ENCODE measurements at regions not wholly inside any gene's neighbourhood (a gene's known extent, or its start where the extent isn't known, plus 50 kb on each side); places are given as distances from the start of the nearest gene placed in this dataset.
"Not testable (repeated sequence)": the region's sequence is repeated elsewhere in the genome, so short reads cannot be mapped to it uniquely, and the experiment has no call there.

GRCh38 chr5:11392-11791 is 80.6 kb upstream of the PLEKHG4B start:
- not testable (repeated sequence) for H3K27me3 ChIP-seq (ENCODE audit: control insufficient read depth, insufficient read depth, low read length); H3K4me3 ChIP-seq (ENCODE audit: low read depth, low read length); DNase-seq (ENCODE audit: low read depth); H3K36me3 ChIP-seq (ENCODE audit: control insufficient read depth, insufficient read depth, low read length)

DNA sequence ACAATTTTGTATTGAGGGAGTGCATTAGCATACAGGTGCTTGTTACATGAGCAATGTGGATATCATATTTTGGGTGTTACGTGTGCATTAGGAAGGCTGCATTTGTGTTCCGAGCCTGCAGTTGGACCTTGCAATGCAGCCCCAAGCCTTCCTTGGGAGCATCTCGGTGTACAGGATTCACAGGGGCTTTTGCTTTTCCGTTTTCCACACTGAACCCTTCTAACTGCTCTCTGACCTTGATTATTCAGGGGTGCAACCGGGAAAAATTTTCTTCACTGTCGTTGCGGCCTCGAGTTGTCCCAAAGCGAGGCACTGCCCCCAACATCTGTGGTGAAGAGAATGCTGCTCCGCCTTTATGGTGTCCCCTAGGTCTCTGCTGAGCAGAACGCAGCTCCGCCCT is 80.1 kb upstream of the PLEKHG4B start:
- H3K27me3 ChIP-seq (ENCODE audit: control insufficient read depth, insufficient read depth, low read length): no peaks in the 10 kb centered on the region
- H3K36me3 ChIP-seq (ENCODE audit: control insufficient read depth, insufficient read depth, low read length): no peaks in the 10 kb centered on the region
- no peak overlapping the region for H3K4me3 ChIP-seq (ENCODE audit: low read depth, low read length)
- TF ChIP-seq CTCF (IDR thresholded peaks at IDR 0.05; ENCODE audit: insufficient read depth, low read length, poor library complexity, severe bottlenecking): no peak
- no peak for DNase-seq (ENCODE audit: low read depth)

DNA sequence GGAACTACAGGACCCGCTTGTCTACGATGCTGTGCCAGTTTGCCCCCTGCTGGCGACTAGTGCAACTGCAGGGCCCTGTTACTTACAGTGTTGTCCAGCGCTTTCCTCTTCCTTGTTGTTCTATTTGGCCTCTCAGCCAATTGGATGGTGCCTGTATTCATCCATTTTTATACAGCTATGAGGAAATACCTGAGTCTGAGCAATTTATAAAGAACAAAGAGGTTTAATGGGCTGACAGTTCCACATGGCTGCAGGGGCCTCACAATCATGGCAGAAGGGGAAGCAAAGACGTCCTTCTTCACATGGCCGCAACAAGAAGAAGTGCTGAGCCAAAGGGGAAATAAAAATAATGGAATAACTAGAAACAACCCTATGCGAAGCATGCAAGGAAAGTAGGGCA is 78.7 kb upstream of the PLEKHG4B start:
- H3K4me3 ChIP-seq (ENCODE audit: low read depth, low read length): no peak overlapping the region
- H3K36me3 ChIP-seq (ENCODE audit: control insufficient read depth, insufficient read depth, low read length): no peaks in the 10 kb centered on the region
- TF ChIP-seq CTCF (IDR thresholded peaks at IDR 0.05; ENCODE audit: insufficient read depth, low read length, poor library complexity, severe bottlenecking): no peak
- DNase-seq (ENCODE audit: low read depth): no peak
- no peaks in the 10 kb centered on the region for H3K27me3 ChIP-seq (ENCODE audit: control insufficient read depth, insufficient read depth, low read length)

DNA sequence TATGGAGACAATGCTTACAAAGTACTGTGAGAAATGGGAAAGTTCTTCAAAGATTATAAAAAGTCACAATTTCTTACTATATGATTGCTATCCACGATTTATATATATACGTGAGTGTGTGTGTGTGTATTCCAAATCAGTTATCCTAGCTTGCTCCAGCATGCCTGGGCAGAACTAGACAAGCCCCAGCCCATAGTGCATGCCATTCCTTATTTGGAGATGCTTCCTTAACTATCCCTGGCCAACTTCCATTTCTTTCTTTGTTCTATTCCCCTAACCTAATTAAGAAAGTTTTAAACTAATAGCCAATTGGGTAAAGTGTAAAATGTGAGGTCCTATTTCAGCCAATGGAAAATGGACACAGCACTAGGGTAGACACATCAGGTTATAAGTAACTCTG is 77.3 kb upstream of the PLEKHG4B start:
- H3K4me3 ChIP-seq (ENCODE audit: low read depth, low read length); H3K36me3 ChIP-seq (ENCODE audit: control insufficient read depth, insufficient read depth, low read length); H3K27me3 ChIP-seq (ENCODE audit: control insufficient read depth, insufficient read depth, low read length); DNase-seq (ENCODE audit: low read depth): not testable (repeated sequence)

DNA sequence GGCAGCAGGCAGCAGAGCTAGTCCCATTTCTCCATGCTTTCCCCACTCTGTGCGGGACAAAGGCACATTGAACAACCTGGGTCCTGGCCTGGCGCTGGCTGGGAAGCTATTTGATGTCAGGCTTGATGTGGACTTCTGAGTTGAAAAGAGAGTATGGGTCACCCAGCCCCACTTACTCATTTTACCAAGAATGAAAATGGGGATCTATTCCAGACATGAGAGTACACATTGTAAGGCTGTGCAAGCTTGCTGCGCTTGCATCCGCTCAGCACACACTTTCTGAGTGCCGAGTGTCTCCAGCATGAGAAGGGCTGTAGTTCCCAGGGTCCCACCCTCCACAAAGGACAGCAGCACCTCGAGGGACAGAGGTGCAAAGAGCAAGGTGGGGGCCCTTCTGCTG is 71.7 kb upstream of the PLEKHG4B start:
- H3K4me3 ChIP-seq (ENCODE audit: low read depth, low read length); H3K36me3 ChIP-seq (ENCODE audit: control insufficient read depth, insufficient read depth, low read length); H3K27me3 ChIP-seq (ENCODE audit: control insufficient read depth, insufficient read depth, low read length); DNase-seq (ENCODE audit: low read depth): not testable (repeated sequence)

DNA sequence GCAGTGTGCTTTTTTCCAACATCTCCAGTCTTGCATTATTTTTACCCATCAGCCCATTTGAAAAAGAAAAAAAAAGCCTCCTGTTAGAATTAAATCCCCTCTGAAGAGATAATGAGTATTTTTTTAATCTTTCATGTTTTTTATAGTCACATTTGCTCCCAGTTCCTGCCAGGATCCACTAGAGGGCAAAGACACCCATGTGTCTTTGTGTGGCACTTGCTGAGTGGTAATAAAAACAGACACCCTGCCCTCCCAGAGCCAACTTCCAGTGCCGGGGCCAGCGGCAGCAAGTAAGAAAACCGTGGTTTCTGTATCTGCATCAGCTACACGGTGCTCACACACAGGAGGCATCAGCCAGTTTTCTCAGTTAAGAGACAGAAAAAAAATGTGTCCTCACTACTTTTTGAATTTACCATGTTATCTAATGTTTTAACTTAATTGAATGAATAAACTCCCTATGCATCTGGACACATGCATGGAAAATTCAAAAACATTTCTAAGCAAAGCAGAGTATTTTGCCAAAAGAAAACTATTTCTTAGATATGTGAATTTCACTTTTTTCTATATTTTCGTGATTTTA is 70.2 kb upstream of the PLEKHG4B start:
- no peak for DNase-seq (ENCODE audit: low read depth)
- H3K4me3 ChIP-seq (ENCODE audit: low read depth, low read length): no peak overlapping the region
- H3K36me3 ChIP-seq (ENCODE audit: control insufficient read depth, insufficient read depth, low read length): no peaks in the 10 kb centered on the region
- H3K27me3 ChIP-seq (ENCODE audit: control insufficient read depth, insufficient read depth, low read length): no peaks in the 10 kb centered on the region
- peak; percentile 55 for TF ChIP-seq CTCF (IDR thresholded peaks at IDR 0.05; ENCODE audit: insufficient read depth, low read length, poor library complexity, severe bottlenecking)

DNA sequence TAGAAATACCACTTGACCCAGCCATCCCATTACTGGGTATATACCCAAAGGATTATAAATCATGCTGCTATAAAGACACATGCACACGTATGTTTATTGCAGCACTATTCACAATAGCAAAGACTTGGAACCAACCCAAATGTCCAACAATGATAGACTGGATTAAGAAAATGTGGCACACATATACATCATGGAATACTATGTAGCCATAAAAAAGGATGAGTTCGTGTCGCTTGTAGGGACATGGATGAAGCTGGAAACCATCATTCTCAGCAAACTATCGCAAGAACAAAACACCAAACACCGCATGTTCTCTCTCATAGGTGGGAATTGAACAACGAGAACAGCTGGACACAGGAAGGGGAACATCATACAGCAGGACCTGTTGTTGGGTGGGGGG is 68.1 kb upstream of the PLEKHG4B start:
- DNase-seq (ENCODE audit: low read depth); H3K27me3 ChIP-seq (ENCODE audit: control insufficient read depth, insufficient read depth, low read length); H3K4me3 ChIP-seq (ENCODE audit: low read depth, low read length); H3K36me3 ChIP-seq (ENCODE audit: control insufficient read depth, insufficient read depth, low read length): not testable (repeated sequence)

GRCh38 chr5:25067-25466 is 66.9 kb upstream of the PLEKHG4B start:
- not testable (repeated sequence) for H3K4me3 ChIP-seq (ENCODE audit: low read depth, low read length)

More at GRCh38 chr5:25067-25466, 66.9 kb upstream of the PLEKHG4B start:
- not testable (repeated sequence) for H3K36me3 ChIP-seq (ENCODE audit: control insufficient read depth, insufficient read depth, low read length); DNase-seq (ENCODE audit: low read depth); H3K27me3 ChIP-seq (ENCODE audit: control insufficient read depth, insufficient read depth, low read length)
